Activated T-cell treated with anti-CD3 and anti-CD28 coated beads, Interleukin-2, amount 50 U/mL, for 4 hours (primary cell): ENCODE measurements at regions not wholly inside any gene's neighbourhood (a gene's known extent, or its start where the extent isn't known, plus 50 kb on each side); places are given as distances from the start of the nearest gene placed in this dataset.

ENCODE experiments used
- ATAC-seq, 2 donors: fragments of 200-7000 bp; cut with Tn5 transposase; one replicate each; pipeline ENCODE4 v1.10.0; 2021
- DNase-seq: peaks from one replicate; pipeline ENCODE4 v3.0.0-alpha.2; 2020
- H3K27me3 Mint-ChIP-seq: one replicate; pipeline ENCODE4 v1.8.0; 2021; ENCODE audit warnings: low read depth, mixed read lengths
- H3K36me3 Mint-ChIP-seq: one replicate; pipeline ENCODE4 v1.8.0; 2022; ENCODE audit warnings: mixed read lengths; ENCODE audit not compliant: insufficient read depth
- H3K4me1 Mint-ChIP-seq: one replicate; pipeline ENCODE4 v1.8.0; 2021; ENCODE audit warnings: low read depth, mixed read lengths
- H3K4me3 Mint-ChIP-seq: one replicate; pipeline ENCODE4 v1.8.0; 2021; ENCODE audit warnings: mild to moderate bottlenecking, moderate library complexity, mixed read lengths
- H3K9me3 Mint-ChIP-seq: one replicate; pipeline ENCODE4 v1.8.0; 2021; ENCODE audit warnings: mixed read lengths

GRCh38 chr9:86706391-86706790, 240.9 kb downstream of the GAS1 start:
- Mint-ChIP-seq H3K27me3 (no peaks in the 10 kb centered on the region), H3K36me3 (no peaks in the 10 kb centered on the region), H3K4me3 (no peak overlapping the region), H3K9me3 (no peaks in the 10 kb centered on the region), H3K4me1 (no peaks in the 10 kb centered on the region)
- ATAC-seq: peak in 1 of 2 donors; percentile 10
- no peak for DNase-seq

- Mint-ChIP-seq H3K27me3 (no peaks in the 10 kb centered on the region), H3K36me3 (no peaks in the 10 kb centered on the region), H3K9me3 (no peaks in the 10 kb centered on the region), H3K4me3 (no peak overlapping the region), H3K4me1 (no peaks in the 10 kb centered on the region)
- ATAC-seq (no peak), DNase-seq (no peak)
Observed at GRCh38 chr9:86705490-86705889, 241.8 kb downstream of the GAS1 start.

GRCh38 chr9:86703346-86703745, 244.0 kb downstream of the GAS1 start:
- DNase-seq: no peak
- no peaks in the 10 kb centered on the region for H3K9me3 Mint-ChIP-seq
- no peak for ATAC-seq
- no peaks in the 10 kb centered on the region for H3K4me1 Mint-ChIP-seq
- H3K4me3 Mint-ChIP-seq: no peak overlapping the region
- peaks cover 2% of the 10 kb centered on the region for H3K27me3 Mint-ChIP-seq
- no peaks in the 10 kb centered on the region for H3K36me3 Mint-ChIP-seq

GRCh38 chr9:86700629-86701028, 246.7 kb downstream of the GAS1 start:
- Mint-ChIP-seq H3K36me3 (no peaks in the 10 kb centered on the region), H3K27me3 (peaks cover 2% of the 10 kb centered on the region), H3K9me3 (no peaks in the 10 kb centered on the region), H3K4me1 (no peaks in the 10 kb centered on the region), H3K4me3 (no peak overlapping the region)
- ATAC-seq (no peak), DNase-seq (no peak)

GRCh38 chr9:86697999-86698398, 249.3 kb downstream of the GAS1 start:
- Mint-ChIP-seq H3K4me1 (no peaks in the 10 kb centered on the region), H3K27me3 (peaks cover 2% of the 10 kb centered on the region), H3K36me3 (no peaks in the 10 kb centered on the region), H3K4me3 (no peak overlapping the region), H3K9me3 (no peaks in the 10 kb centered on the region)
- DNase-seq (no peak), ATAC-seq (no peak)

- no peaks in the 10 kb centered on the region for H3K36me3 Mint-ChIP-seq
- no peak for ATAC-seq
- H3K4me3 Mint-ChIP-seq: no peak overlapping the region
- H3K27me3 Mint-ChIP-seq: peaks cover 2% of the 10 kb centered on the region
- no peak for DNase-seq
- H3K4me1 Mint-ChIP-seq: no peaks in the 10 kb centered on the region
- no peaks in the 10 kb centered on the region for H3K9me3 Mint-ChIP-seq
Observed at GRCh38 chr9:86697213-86697612, 250.1 kb downstream of the GAS1 start.

- no peak for DNase-seq
- Mint-ChIP-seq H3K4me3 (no peak overlapping the region), H3K9me3 (no peaks in the 10 kb centered on the region), H3K4me1 (no peaks in the 10 kb centered on the region), H3K36me3 (no peaks in the 10 kb centered on the region), H3K27me3 (peaks cover 4% of the 10 kb centered on the region)
- no peak for ATAC-seq
Observed at GRCh38 chr9:86695910-86696424, 251.3 kb downstream of the GAS1 start.

- ATAC-seq: no peak
- H3K4me3 Mint-ChIP-seq: no peak overlapping the region
- H3K9me3 Mint-ChIP-seq: no peaks in the 10 kb centered on the region
- DNase-seq: no peak
- H3K27me3 Mint-ChIP-seq: peaks cover 2% of the 10 kb centered on the region
- H3K36me3 Mint-ChIP-seq: no peaks in the 10 kb centered on the region
- H3K4me1 Mint-ChIP-seq: no peaks in the 10 kb centered on the region
Observed at GRCh38 chr9:86690034-86690433, 257.3 kb downstream of the GAS1 start.

GRCh38 chr9:86687788-86688187, 259.5 kb downstream of the GAS1 start:
- H3K4me3 Mint-ChIP-seq: no peak overlapping the region
- no peaks in the 10 kb centered on the region for H3K36me3 Mint-ChIP-seq
- ATAC-seq (no peak), DNase-seq (no peak)
- H3K9me3 Mint-ChIP-seq: no peaks in the 10 kb centered on the region
- no peaks in the 10 kb centered on the region for H3K4me1 Mint-ChIP-seq
- peaks cover 2% of the 10 kb centered on the region for H3K27me3 Mint-ChIP-seq

GRCh38 chr9:86685556-86685955, 261.8 kb downstream of the GAS1 start:
- DNase-seq (no peak), ATAC-seq (no peak)
- Mint-ChIP-seq H3K4me1 (no peaks in the 10 kb centered on the region), H3K27me3 (no peaks in the 10 kb centered on the region), H3K4me3 (no peak overlapping the region), H3K9me3 (no peaks in the 10 kb centered on the region), H3K36me3 (no peaks in the 10 kb centered on the region)

- no peaks in the 10 kb centered on the region for H3K9me3 Mint-ChIP-seq
- no peak for ATAC-seq
- H3K4me3 Mint-ChIP-seq: no peak overlapping the region
- no peaks in the 10 kb centered on the region for H3K4me1 Mint-ChIP-seq
- H3K27me3 Mint-ChIP-seq: peaks cover 6% of the 10 kb centered on the region
- DNase-seq: no peak
- no peaks in the 10 kb centered on the region for H3K36me3 Mint-ChIP-seq
Observed at GRCh38 chr9:86684148-86684547, 263.2 kb downstream of the GAS1 start.

- ATAC-seq (no peak), DNase-seq (no peak)
- peak overlapping the region; percentile 48 for H3K4me3 Mint-ChIP-seq
Observed at GRCh38 chr9:86682240-86682639, 265.1 kb downstream of the GAS1 start.

GRCh38 chr9:86679909-86680308, 267.4 kb downstream of the GAS1 start:
- H3K9me3 Mint-ChIP-seq: no peaks in the 10 kb centered on the region
- ATAC-seq (no peak), DNase-seq (no peak)
- no peak overlapping the region for H3K4me3 Mint-ChIP-seq
- peaks cover 6% of the 10 kb centered on the region for H3K27me3 Mint-ChIP-seq
- H3K36me3 Mint-ChIP-seq: no peaks in the 10 kb centered on the region
- H3K4me1 Mint-ChIP-seq: no peaks in the 10 kb centered on the region

More at GRCh38 chr9:86682240-86682639, 265.1 kb downstream of the GAS1 start:
- H3K9me3 Mint-ChIP-seq: no peaks in the 10 kb centered on the region
- H3K4me1 Mint-ChIP-seq: no peaks in the 10 kb centered on the region
- H3K36me3 Mint-ChIP-seq: no peaks in the 10 kb centered on the region
- peaks cover 6% of the 10 kb centered on the region for H3K27me3 Mint-ChIP-seq

GRCh38 chr9:86676396-86676795, 270.9 kb downstream of the GAS1 start:
- Mint-ChIP-seq H3K36me3 (no peaks in the 10 kb centered on the region), H3K9me3 (peaks cover 2% of the 10 kb centered on the region), H3K4me3 (no peak overlapping the region), H3K4me1 (no peaks in the 10 kb centered on the region), H3K27me3 (peaks cover 6% of the 10 kb centered on the region)
- ATAC-seq (no peak), DNase-seq (no peak)

- no peaks in the 10 kb centered on the region for H3K36me3 Mint-ChIP-seq
- peaks cover 7% of the 10 kb centered on the region for H3K9me3 Mint-ChIP-seq
- H3K27me3 Mint-ChIP-seq: peaks cover 6% of the 10 kb centered on the region
- no peaks in the 10 kb centered on the region for H3K4me1 Mint-ChIP-seq
- no peak for DNase-seq
- H3K4me3 Mint-ChIP-seq: no peak overlapping the region
- no peak for ATAC-seq
Observed at GRCh38 chr9:86675805-86676204, 271.5 kb downstream of the GAS1 start.

- Mint-ChIP-seq H3K4me3 (no peak overlapping the region), H3K9me3 (peaks cover 9% of the 10 kb centered on the region), H3K36me3 (no peaks in the 10 kb centered on the region), H3K4me1 (no peaks in the 10 kb centered on the region), H3K27me3 (no peaks in the 10 kb centered on the region)
- DNase-seq (no peak), ATAC-seq (no peak)
Observed at GRCh38 chr9:86674487-86674886, 272.8 kb downstream of the GAS1 start.
